PC-3 (cell line): ENCODE measurements at regions not wholly inside any gene's neighbourhood (a gene's known extent, or its start where the extent isn't known, plus 50 kb on each side); places are given as distances from the start of the nearest gene placed in this dataset.
"Not testable (repeated sequence)": the region's sequence is repeated elsewhere in the genome, so short reads cannot be mapped to it uniquely, and the experiment has no call there.

ENCODE experiments used
- ATAC-seq: fragments of 200-7000 bp; cut with Tn5 transposase; 2 replicates; pipeline ENCODE4 v1.9.1; 2020; ENCODE audit warnings: mild to moderate bottlenecking, moderate library complexity
- BruUV-seq: library from RNA; stranded (reverse); fragments of 400-500 nt; replicated peaks from 2 replicates; lab custom pipeline; 2021; lab: Mats Ljungman, UMichigan
- CTCF ChIA-PET: fragments of 300-600 bp; sonication (Branson Sonifier 250); formaldehyde crosslinking; loops from one replicate; lab custom pipeline; 2022; ENCODE audit warnings: antibody characterized with exemption; lab: Charles Lee
- POLR2A ChIA-PET: fragments of 300-600 bp; sonication (Branson Sonifier 250); formaldehyde crosslinking; loops from one replicate; lab custom pipeline; 2022; ENCODE audit warnings: antibody characterized with exemption; ENCODE audit not compliant: unreplicated experiment; lab: Charles Lee
- DNase-seq: peaks from one replicate; pipeline ENCODE4 v3.0.0-alpha.2; 2015
- H2AFZ ChIP-seq: fragments of 300-600 bp; sonication (generic); 2 replicates; pipeline ENCODE4 v1.6.0; 2016; ENCODE audit warnings: antibody characterized with exemption, low read length
- H3F3A ChIP-seq: fragments of 300-600 bp; sonication (generic); one replicate; pipeline ENCODE4 v1.6.0; 2017; ENCODE audit warnings: antibody characterized with exemption, low read length, control low read depth, mild to moderate bottlenecking; ENCODE audit not compliant: unreplicated experiment
- H3K27ac ChIP-seq: fragments of 300-600 bp; sonication (generic); 2 replicates; pipeline ENCODE4 v1.5.1; 2016; ENCODE audit warnings: mild to moderate bottlenecking, low read length
- H3K27me3 ChIP-seq: fragments of 300-600 bp; sonication (generic); 2 replicates; pipeline ENCODE4 v1.6.1; 2016; ENCODE audit warnings: low read length, mixed read lengths
- H3K36me3 ChIP-seq: fragments of 300-600 bp; sonication (generic); 2 replicates; pipeline ENCODE4 v1.6.1; 2016; ENCODE audit warnings: low read depth, mixed run types, low read length, mixed read lengths
- H3K4me1 ChIP-seq: fragments of 300-600 bp; sonication (generic); 2 replicates; pipeline ENCODE4 v1.5.1; 2016; ENCODE audit warnings: low read length; ENCODE audit not compliant: insufficient read depth
- H3K4me2 ChIP-seq: fragments of 300-600 bp; sonication (generic); 2 replicates; pipeline ENCODE4 v1.6.0; 2016; ENCODE audit warnings: low read length
- H3K4me3 ChIP-seq: fragments of 300-600 bp; sonication (generic); 2 replicates; pipeline ENCODE4 v1.5.1; 2016; ENCODE audit warnings: mild to moderate bottlenecking, low read length, mixed read lengths
- H3K79me2 ChIP-seq: fragments of 300-600 bp; sonication (generic); 2 replicates; pipeline ENCODE4 v1.6.1; 2017; ENCODE audit warnings: low read length, mixed read lengths
- H3K9ac ChIP-seq: fragments of 300-600 bp; sonication (generic); 2 replicates; pipeline ENCODE4 v1.6.0; 2016; ENCODE audit warnings: mild to moderate bottlenecking, low read length
- H3K9me2 ChIP-seq: fragments of 300-600 bp; sonication (generic); replicated peaks from 2 replicates; pipeline ENCODE4 v1.6.1; 2016; ENCODE audit warnings: mixed run types, low read length, mixed read lengths
- H3K9me3 ChIP-seq: fragments of 300-600 bp; sonication (generic); 2 replicates; pipeline ENCODE4 v1.6.1; 2016; ENCODE audit warnings: low read length, mixed read lengths
- H4K20me1 ChIP-seq: fragments of 300-600 bp; sonication (generic); 2 replicates; pipeline ENCODE4 v1.6.1; 2016; ENCODE audit warnings: low read length, mixed read lengths
- EZH2 ChIP-seq: fragments of 300-600 bp; sonication (generic); IDR thresholded peaks from one replicate; pipeline ENCODE4 v1.6.1; 2017; ENCODE audit warnings: antibody characterized with exemption, mild to moderate bottlenecking, low read length; ENCODE audit not compliant: unreplicated experiment
- EZH2phosphoT487 ChIP-seq: fragments of 300-600 bp; sonication (generic); IDR thresholded peaks from 2 replicates; pipeline ENCODE4 v1.6.1; 2018; ENCODE audit warnings: mild to moderate bottlenecking, antibody characterized with exemption, low read length, borderline replicate concordance
- intact Hi-C: fragments of 100-400 bp; cut with micrococcal nuclease; formaldehyde crosslinking; loops from 2 replicates; pipeline ENCODE4 v1.9.0; 2023
- TF ChIP-seq, protein P1 (sequence below): fragments of 300-600 bp; sonication (generic); conservative IDR thresholded peaks from 2 replicates; pipeline ENCODE4 v1.5.1; 2017; ENCODE audit warnings: antibody characterized with exemption, low read depth, mild to moderate bottlenecking, low read length

DNA sequence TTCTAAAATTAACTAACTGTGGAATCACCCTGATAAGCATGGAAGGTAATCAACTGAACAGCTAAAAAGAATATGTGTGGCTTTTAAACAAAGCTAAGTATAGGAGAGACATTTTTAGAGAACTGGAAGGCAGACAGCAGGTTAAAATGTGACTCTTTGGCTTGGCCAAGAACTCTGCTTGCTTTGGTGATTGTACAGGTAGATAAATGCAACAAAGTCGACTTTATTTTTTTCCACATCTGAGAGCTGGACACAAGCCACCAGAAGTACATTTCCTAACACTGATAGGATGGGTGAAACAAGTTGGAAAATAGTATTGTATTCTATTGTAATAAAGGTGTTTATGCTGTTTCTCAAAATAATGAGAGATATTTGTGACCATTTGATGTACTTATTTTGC, 84.1 kb downstream of the RBMX2 start:
- H3K36me3 ChIP-seq = no peaks in the 10 kb centered on the region
- ChIA-PET POLR2A (no interaction called here), CTCF (no interaction called here)
- no peak overlapping the region for H3K4me2 ChIP-seq
- DNase-seq (no peak), ATAC-seq (no peak)
- H3K9ac ChIP-seq = no peak overlapping the region
- TF ChIP-seq EZH2phosphoT487 = no peak
- TF ChIP-seq EZH2 = no peak
- TF ChIP-seq, protein P1, sequence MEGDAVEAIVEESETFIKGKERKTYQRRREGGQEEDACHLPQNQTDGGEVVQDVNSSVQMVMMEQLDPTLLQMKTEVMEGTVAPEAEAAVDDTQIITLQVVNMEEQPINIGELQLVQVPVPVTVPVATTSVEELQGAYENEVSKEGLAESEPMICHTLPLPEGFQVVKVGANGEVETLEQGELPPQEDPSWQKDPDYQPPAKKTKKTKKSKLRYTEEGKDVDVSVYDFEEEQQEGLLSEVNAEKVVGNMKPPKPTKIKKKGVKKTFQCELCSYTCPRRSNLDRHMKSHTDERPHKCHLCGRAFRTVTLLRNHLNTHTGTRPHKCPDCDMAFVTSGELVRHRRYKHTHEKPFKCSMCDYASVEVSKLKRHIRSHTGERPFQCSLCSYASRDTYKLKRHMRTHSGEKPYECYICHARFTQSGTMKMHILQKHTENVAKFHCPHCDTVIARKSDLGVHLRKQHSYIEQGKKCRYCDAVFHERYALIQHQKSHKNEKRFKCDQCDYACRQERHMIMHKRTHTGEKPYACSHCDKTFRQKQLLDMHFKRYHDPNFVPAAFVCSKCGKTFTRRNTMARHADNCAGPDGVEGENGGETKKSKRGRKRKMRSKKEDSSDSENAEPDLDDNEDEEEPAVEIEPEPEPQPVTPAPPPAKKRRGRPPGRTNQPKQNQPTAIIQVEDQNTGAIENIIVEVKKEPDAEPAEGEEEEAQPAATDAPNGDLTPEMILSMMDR = no peak
- H3K27ac ChIP-seq = no peak overlapping the region
- no peak overlapping the region for H2AFZ ChIP-seq
- H3K27me3 ChIP-seq = peaks cover 19% of the 10 kb centered on the region
- H4K20me1 ChIP-seq = no peaks in the 10 kb centered on the region
- H3K79me2 ChIP-seq = no peaks in the 10 kb centered on the region
- H3K9me2 ChIP-seq = no peaks in the 10 kb centered on the region
- H3F3A ChIP-seq = no peaks in the 10 kb centered on the region
- H3K9me3 ChIP-seq = no peaks in the 10 kb centered on the region
- no peak overlapping the region for H3K4me3 ChIP-seq
- intact Hi-C loops = no loop called here
- no TSS peak for BruUV-seq
- H3K4me1 ChIP-seq = no peaks in the 10 kb centered on the region

DNA sequence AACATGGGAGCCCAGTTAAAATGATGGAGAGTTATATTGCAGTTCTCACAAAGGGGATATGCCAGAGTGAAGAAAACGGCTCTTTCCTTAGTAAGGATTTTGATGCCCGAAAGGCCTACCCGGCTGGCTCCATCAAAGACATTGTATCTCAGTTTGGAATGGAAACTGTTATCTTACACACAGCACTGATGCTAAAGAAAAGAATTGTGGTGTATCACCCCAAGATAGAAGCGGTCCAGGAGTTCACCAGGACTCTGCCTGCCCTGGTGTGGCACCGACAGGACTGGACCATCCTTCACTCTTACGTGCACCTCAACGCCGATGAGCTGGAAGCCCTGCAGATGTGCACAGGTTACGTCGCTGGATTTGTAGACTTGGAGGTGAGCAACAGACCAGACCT, 93.7 kb downstream of the RBMX2 start:
- H3K27me3 ChIP-seq, H3F3A ChIP-seq, DNase-seq, H3K4me2 ChIP-seq, intact Hi-C loops, H3K36me3 ChIP-seq, H3K9me3 ChIP-seq, H3K9ac ChIP-seq, BruUV-seq, H3K4me1 ChIP-seq, CTCF ChIA-PET, H2AFZ ChIP-seq, H3K4me3 ChIP-seq, POLR2A ChIA-PET, H3K27ac ChIP-seq, H3K9me2 ChIP-seq, H3K79me2 ChIP-seq, H4K20me1 ChIP-seq, ATAC-seq: not testable (repeated sequence)

DNA sequence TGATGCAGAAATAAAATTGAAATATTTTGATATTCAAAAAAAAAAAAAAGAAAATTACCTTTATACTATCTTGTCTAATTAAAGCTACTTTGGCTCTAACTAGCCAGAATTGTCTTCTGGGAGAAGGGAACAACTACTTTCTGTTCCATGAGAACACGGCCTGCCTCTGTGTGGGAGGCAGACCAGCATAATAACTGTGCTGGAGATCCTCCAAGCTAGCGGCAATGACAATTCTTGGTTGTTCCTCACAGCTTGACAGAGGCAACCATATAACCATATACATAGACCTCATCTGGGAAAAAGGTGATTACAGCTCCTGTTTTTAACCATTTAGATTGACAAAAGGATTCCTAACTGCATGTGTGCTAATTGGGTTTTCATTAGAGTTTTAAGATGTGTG, 95.7 kb downstream of the RBMX2 start:
- ATAC-seq (no peak), DNase-seq (no peak)
- H3K4me2 ChIP-seq = no peak overlapping the region
- H3K4me3 ChIP-seq = no peak overlapping the region
- BruUV-seq = no TSS peak
- H3K79me2 ChIP-seq = no peaks in the 10 kb centered on the region
- no peaks in the 10 kb centered on the region for H3K4me1 ChIP-seq
- H4K20me1 ChIP-seq = no peaks in the 10 kb centered on the region
- no peak overlapping the region for H2AFZ ChIP-seq
- ChIA-PET POLR2A (no interaction called here), CTCF (interaction anchor here (0.6 kb wide), 1 partner anchor 27 kb away, joined by 6 read pairs; no protein-coding TSS in a partner anchor)
- TF ChIP-seq, protein P1 = no peak
- TF ChIP-seq EZH2 = no peak
- TF ChIP-seq EZH2phosphoT487 = no peak
- H3K9ac ChIP-seq = no peak overlapping the region
- no peaks in the 10 kb centered on the region for H3K9me2 ChIP-seq
- no peak overlapping the region for H3K27ac ChIP-seq
- H3K9me3 ChIP-seq = no peaks in the 10 kb centered on the region
- no peaks in the 10 kb centered on the region for H3F3A ChIP-seq
- intact Hi-C loops = no loop called here
- peaks cover 7% of the 10 kb centered on the region for H3K27me3 ChIP-seq
- no peaks in the 10 kb centered on the region for H3K36me3 ChIP-seq
